ENCODE measurements at regions not wholly inside any gene's neighbourhood (a gene's known extent, or its start where the extent isn't known, plus 50 kb on each side); places are given as distances from the start of the nearest gene placed in this dataset.
"Not testable (repeated sequence)": the region's sequence is repeated elsewhere in the genome, so short reads cannot be mapped to it uniquely, and the experiment has no call there.

- Histone ChIP-seq H4K20me1 (ENCODE audit: insufficient read depth, low read length, poor library complexity, severe bottlenecking) (no peaks in the 10 kb centered on the region), H2AFZ (ENCODE audit: low read length) (no peak overlapping the region), H3K9me3 (ENCODE audit: insufficient read depth, low read depth, low read length) (no peaks in the 10 kb centered on the region), H3K4me3 (ENCODE audit: low read length, poor library complexity, severe bottlenecking) (no peak overlapping the region), H3K27me3 (ENCODE audit: insufficient read depth, low read length, poor library complexity, severe bottlenecking) (no peaks in the 10 kb centered on the region), H3K36me3 (ENCODE audit: insufficient read depth, low read length) (no peaks in the 10 kb centered on the region), H3K9me2 (replicated peaks; ENCODE audit: low read depth, low read length) (no peaks in the 10 kb centered on the region), H3K79me2 (ENCODE audit: insufficient read depth, low read length) (no peaks in the 10 kb centered on the region), H3K4me2 (ENCODE audit: low read depth, low read length, poor library complexity, severe bottlenecking) (no peak overlapping the region), H3F3A (ENCODE audit: low read depth) (no peaks in the 10 kb centered on the region), H3K4me1 (ENCODE audit: insufficient read depth, low read length, poor library complexity, severe bottlenecking) (no peaks in the 10 kb centered on the region), H3K9ac (ENCODE audit: low read depth, low read length, poor library complexity, severe bottlenecking) (no peak overlapping the region)
- TF ChIP-seq CTCF (conservative IDR thresholded peaks at IDR 0.05; ENCODE audit: low read length), result no peak
These were observed 507.6 kb upstream of the ROBO2 start for GRCh38 chr3:76532158-76532822.

DNA sequence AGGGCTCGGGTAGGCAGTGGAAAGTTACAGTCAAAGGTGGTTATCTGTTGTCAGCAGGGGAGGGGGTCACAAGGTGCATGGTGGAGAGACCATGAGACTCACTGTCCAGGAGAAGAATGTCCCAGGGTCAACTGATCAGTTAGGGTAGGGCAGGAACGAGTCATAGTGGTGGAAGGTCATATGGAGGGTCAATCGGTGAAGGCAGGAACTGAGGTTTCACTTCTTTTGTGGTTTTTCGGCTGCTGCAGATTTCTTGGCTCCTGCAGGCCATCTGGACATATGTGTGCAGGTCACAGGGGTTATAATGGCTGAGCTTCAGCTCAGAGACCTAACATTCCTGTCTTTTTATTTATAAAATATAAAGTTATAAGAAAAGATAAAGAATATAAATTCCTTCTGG, 506.2 kb upstream of the ROBO2 start:
- H3K9me3 ChIP-seq (ENCODE audit: insufficient read depth, low read depth, low read length); H3K4me2 ChIP-seq (ENCODE audit: low read depth, low read length, poor library complexity, severe bottlenecking); H3K9me2 ChIP-seq (replicated peaks; ENCODE audit: low read depth, low read length); H3F3A ChIP-seq (ENCODE audit: low read depth); H3K4me1 ChIP-seq (ENCODE audit: insufficient read depth, low read length, poor library complexity, severe bottlenecking); H3K36me3 ChIP-seq (ENCODE audit: insufficient read depth, low read length); H3K9ac ChIP-seq (ENCODE audit: low read depth, low read length, poor library complexity, severe bottlenecking); H2AFZ ChIP-seq (ENCODE audit: low read length); H3K27me3 ChIP-seq (ENCODE audit: insufficient read depth, low read length, poor library complexity, severe bottlenecking); H4K20me1 ChIP-seq (ENCODE audit: insufficient read depth, low read length, poor library complexity, severe bottlenecking); H3K4me3 ChIP-seq (ENCODE audit: low read length, poor library complexity, severe bottlenecking); H3K79me2 ChIP-seq (ENCODE audit: insufficient read depth, low read length): not testable (repeated sequence)

- H3K9me3 ChIP-seq (ENCODE audit: insufficient read depth, low read depth, low read length); H3K4me2 ChIP-seq (ENCODE audit: low read depth, low read length, poor library complexity, severe bottlenecking); H3K4me3 ChIP-seq (ENCODE audit: low read length, poor library complexity, severe bottlenecking); H3K4me1 ChIP-seq (ENCODE audit: insufficient read depth, low read length, poor library complexity, severe bottlenecking); H3K36me3 ChIP-seq (ENCODE audit: insufficient read depth, low read length); H3K79me2 ChIP-seq (ENCODE audit: insufficient read depth, low read length); H3K9ac ChIP-seq (ENCODE audit: low read depth, low read length, poor library complexity, severe bottlenecking); H3K27me3 ChIP-seq (ENCODE audit: insufficient read depth, low read length, poor library complexity, severe bottlenecking); H3F3A ChIP-seq (ENCODE audit: low read depth); H4K20me1 ChIP-seq (ENCODE audit: insufficient read depth, low read length, poor library complexity, severe bottlenecking); H3K9me2 ChIP-seq (replicated peaks; ENCODE audit: low read depth, low read length); H2AFZ ChIP-seq (ENCODE audit: low read length): not testable (repeated sequence)
These were observed 502.0 kb upstream of the ROBO2 start for GRCh38 chr3:76537857-76538256.

DNA sequence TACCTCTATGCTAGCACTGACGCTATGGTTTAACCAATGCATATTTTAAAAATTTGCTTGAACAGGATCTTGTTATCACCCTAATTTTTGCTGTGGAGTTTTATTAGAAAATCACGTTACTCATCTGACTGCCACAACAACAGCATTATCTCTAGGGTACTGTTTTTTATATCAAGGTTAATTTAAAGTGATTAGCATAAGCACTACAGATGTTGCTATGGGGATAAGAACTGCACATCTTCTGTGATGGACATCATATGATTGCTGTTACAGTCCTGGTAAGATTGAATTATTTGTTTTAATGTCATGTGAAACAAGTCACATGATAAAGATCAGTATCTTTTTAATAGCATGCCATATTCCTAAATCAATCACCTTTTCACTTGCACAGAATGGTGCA, 492.2 kb upstream of the ROBO2 start:
- H3F3A ChIP-seq (ENCODE audit: low read depth), result no peaks in the 10 kb centered on the region
- no peak overlapping the region for H3K4me2 ChIP-seq (ENCODE audit: low read depth, low read length, poor library complexity, severe bottlenecking)
- no peak overlapping the region for H3K9ac ChIP-seq (ENCODE audit: low read depth, low read length, poor library complexity, severe bottlenecking)
- no peak overlapping the region for H2AFZ ChIP-seq (ENCODE audit: low read length)
- H3K4me3 ChIP-seq (ENCODE audit: low read length, poor library complexity, severe bottlenecking), result no peak overlapping the region
- H4K20me1 ChIP-seq (ENCODE audit: insufficient read depth, low read length, poor library complexity, severe bottlenecking), result no peaks in the 10 kb centered on the region
- H3K9me3 ChIP-seq (ENCODE audit: insufficient read depth, low read depth, low read length), result 0 out of 2 replicates have a peak, but pooled peaks cover 3% of the 10 kb centered on the region
- H3K4me1 ChIP-seq (ENCODE audit: insufficient read depth, low read length, poor library complexity, severe bottlenecking), result no peaks in the 10 kb centered on the region
- H3K27me3 ChIP-seq (ENCODE audit: insufficient read depth, low read length, poor library complexity, severe bottlenecking), result no peaks in the 10 kb centered on the region
- no peaks in the 10 kb centered on the region for H3K79me2 ChIP-seq (ENCODE audit: insufficient read depth, low read length)
- H3K36me3 ChIP-seq (ENCODE audit: insufficient read depth, low read length), result no peaks in the 10 kb centered on the region
- no peaks in the 10 kb centered on the region for H3K9me2 ChIP-seq (replicated peaks; ENCODE audit: low read depth, low read length)
- no peak for TF ChIP-seq EZH2phosphoT487 (IDR thresholded peaks at IDR 0.05; ENCODE audit: borderline replicate concordance)
- TF ChIP-seq CTCF (conservative IDR thresholded peaks at IDR 0.05; ENCODE audit: low read length), result no peak

Data from Loucy (cell line).